DOHH2 (cell line): ENCODE measurements at regions not wholly inside any gene's neighbourhood (a gene's known extent, or its start where the extent isn't known, plus 50 kb on each side); places are given as distances from the start of the nearest gene placed in this dataset.

Source experiments
- CTCF ChIP-seq: fragments of 200-600 bp; sonication (generic); IDR thresholded peaks from one replicate; pipeline ENCODE4 v1.5.1; 2014; ENCODE audit warnings: antibody characterized with exemption, mild to moderate bottlenecking, low read depth, low read length; ENCODE audit not compliant: poor library complexity, severe bottlenecking
- EZH2phosphoT487 ChIP-seq: fragments of 200-600 bp; sonication (generic); IDR thresholded peaks from 2 replicates; pipeline ENCODE4 v1.6.1; 2017; ENCODE audit warnings: borderline replicate concordance, mild to moderate bottlenecking, antibody characterized with exemption, low read length, moderate library complexity, mixed read lengths

GRCh38 chr3:176442326-176442725 lies 755.0 kb downstream of the TBL1XR1 start:
- TF ChIP-seq EZH2phosphoT487 = no peak
- no peak for TF ChIP-seq CTCF
